ENCODE measurements at regions not wholly inside any gene's neighbourhood (a gene's known extent, or its start where the extent isn't known, plus 50 kb on each side); places are given as distances from the start of the nearest gene placed in this dataset.

GRCh38 chr12:58388261-58388660, 446.9 kb downstream of the ATP23 start:
- Histone ChIP-seq H3K27ac (no peak overlapping the region), H3K9me3 (no peaks in the 10 kb centered on the region), H3K36me3 (no peaks in the 10 kb centered on the region), H3K27me3 (ENCODE audit: low read depth) (no peaks in the 10 kb centered on the region), H3K4me3 (no peak overlapping the region), H3K4me1 (no peaks in the 10 kb centered on the region)
- TF ChIP-seq CTCF (IDR thresholded peaks at IDR 0.05) = no peak
- ATAC-seq (no peak), DNase-seq (no peak)
- intact Hi-C loops (cut with DNase I) = no loop called here

DNA sequence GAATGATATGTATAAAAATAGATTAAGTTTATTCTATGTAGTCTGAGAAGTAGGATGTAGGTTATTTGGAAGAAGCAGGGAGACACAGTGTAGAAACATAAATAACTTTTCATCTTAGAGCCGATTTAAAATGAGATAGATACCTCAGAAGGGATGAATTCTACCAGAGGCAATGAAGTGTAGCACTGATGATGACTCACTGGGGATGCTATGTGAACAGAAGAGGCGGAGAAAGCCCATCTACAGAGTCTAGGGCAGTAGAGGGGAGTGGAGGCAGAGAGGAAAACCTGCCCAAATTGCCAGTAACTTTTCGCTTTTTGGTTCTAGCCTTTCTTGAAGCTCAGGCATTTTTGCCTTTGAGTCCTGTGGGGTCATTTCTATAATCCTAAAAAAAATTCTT, 451.8 kb downstream of the ATP23 start:
- DNase-seq (no peak), ATAC-seq (no peak)
- Histone ChIP-seq H3K9me3 (no peaks in the 10 kb centered on the region), H3K4me1 (no peaks in the 10 kb centered on the region), H3K4me3 (no peak overlapping the region), H3K27me3 (ENCODE audit: low read depth) (no peaks in the 10 kb centered on the region), H3K36me3 (no peaks in the 10 kb centered on the region), H3K27ac (no peak overlapping the region)
- no peak for TF ChIP-seq CTCF (IDR thresholded peaks at IDR 0.05)
- intact Hi-C loops (cut with DNase I) = no loop called here

DNA sequence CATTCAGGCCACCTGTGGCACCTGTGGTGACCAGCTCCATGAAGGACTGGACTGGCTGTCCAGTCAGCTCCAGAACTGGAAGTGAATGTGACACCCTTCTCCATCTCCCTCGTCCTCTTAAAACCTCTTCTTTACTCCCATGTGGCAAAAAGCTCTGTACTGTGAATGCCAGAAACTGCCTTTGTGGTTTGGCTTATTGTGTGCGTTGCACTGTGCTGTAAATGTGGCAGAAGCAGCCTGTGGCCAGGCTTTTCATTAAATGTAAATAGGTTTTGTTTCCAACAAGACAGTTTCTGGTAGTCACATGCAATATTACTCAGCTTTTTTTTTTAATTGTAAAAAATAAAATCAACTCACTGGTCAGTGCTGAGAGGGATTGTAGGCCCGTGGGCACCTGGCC, 453.7 kb downstream of the ATP23 start:
- Histone ChIP-seq H3K27ac (no peak overlapping the region), H3K36me3 (no peaks in the 10 kb centered on the region), H3K9me3 (no peaks in the 10 kb centered on the region), H3K27me3 (ENCODE audit: low read depth) (no peaks in the 10 kb centered on the region), H3K4me3 (no peak overlapping the region), H3K4me1 (no peaks in the 10 kb centered on the region)
- TF ChIP-seq CTCF (IDR thresholded peaks at IDR 0.05) = no peak
- ATAC-seq (no peak), DNase-seq (no peak)
- intact Hi-C loops (cut with DNase I) = no loop called here

GRCh38 chr12:58395470-58395869, 454.1 kb downstream of the ATP23 start:
- intact Hi-C loops (cut with DNase I) = no loop called here

GRCh38 chr12:58396239-58396638, 454.9 kb downstream of the ATP23 start:
- H3K27ac ChIP-seq = no peak overlapping the region
- H3K4me3 ChIP-seq = no peak overlapping the region
- TF ChIP-seq CTCF (IDR thresholded peaks at IDR 0.05) = no peak
- no peaks in the 10 kb centered on the region for H3K36me3 ChIP-seq
- no peak for DNase-seq
- no peaks in the 10 kb centered on the region for H3K9me3 ChIP-seq
- no peaks in the 10 kb centered on the region for H3K27me3 ChIP-seq (ENCODE audit: low read depth)
- intact Hi-C loops (cut with DNase I) = no loop called here
- no peaks in the 10 kb centered on the region for H3K4me1 ChIP-seq
- no peak for ATAC-seq

More at GRCh38 chr12:58395470-58395869, 454.1 kb downstream of the ATP23 start:
- Histone ChIP-seq H3K4me3 (no peak overlapping the region), H3K9me3 (no peaks in the 10 kb centered on the region), H3K36me3 (no peaks in the 10 kb centered on the region), H3K27ac (no peak overlapping the region), H3K4me1 (no peaks in the 10 kb centered on the region), H3K27me3 (ENCODE audit: low read depth) (no peaks in the 10 kb centered on the region)
- TF ChIP-seq CTCF (IDR thresholded peaks at IDR 0.05) = no peak
- DNase-seq = no peak
- ATAC-seq = no peak

- Histone ChIP-seq H3K36me3 (no peaks in the 10 kb centered on the region), H3K27ac (no peak overlapping the region), H3K4me1 (no peaks in the 10 kb centered on the region), H3K4me3 (no peak overlapping the region), H3K9me3 (no peaks in the 10 kb centered on the region), H3K27me3 (ENCODE audit: low read depth) (no peaks in the 10 kb centered on the region)
- TF ChIP-seq CTCF (IDR thresholded peaks at IDR 0.05) = no peak
- no peak for ATAC-seq
- DNase-seq = no peak
- intact Hi-C loops (cut with DNase I) = no loop called here
Measured at GRCh38 chr12:58405363-58405762, 464.0 kb downstream of the ATP23 start.
